ENCODE measurements at regions not wholly inside any gene's neighbourhood (a gene's known extent, or its start where the extent isn't known, plus 50 kb on each side); places are given as distances from the start of the nearest gene placed in this dataset.
"Not testable (repeated sequence)": the region's sequence is repeated elsewhere in the genome, so short reads cannot be mapped to it uniquely, and the experiment has no call there.

DNA sequence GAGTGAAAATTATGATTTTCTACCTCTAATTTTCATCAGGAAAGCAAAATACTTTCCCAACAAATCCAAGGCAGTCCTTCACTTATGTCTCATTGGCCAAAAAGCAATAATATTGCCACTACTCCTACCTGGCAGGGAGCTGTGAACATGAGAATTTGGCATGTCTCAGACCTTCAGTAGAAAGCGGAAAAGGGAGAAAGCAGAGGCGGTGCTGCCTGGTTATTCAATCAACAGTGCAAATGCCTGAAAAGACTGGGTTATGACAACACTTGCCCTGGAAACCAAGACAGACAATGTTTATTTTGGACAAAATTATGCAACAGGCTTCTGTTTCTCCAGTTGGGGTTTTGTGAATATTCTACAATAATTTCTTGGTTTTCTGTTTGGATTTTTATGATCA, 194.4 kb downstream of the TAF11L14 start:
- DNase-seq: peak; percentile 50

DNA sequence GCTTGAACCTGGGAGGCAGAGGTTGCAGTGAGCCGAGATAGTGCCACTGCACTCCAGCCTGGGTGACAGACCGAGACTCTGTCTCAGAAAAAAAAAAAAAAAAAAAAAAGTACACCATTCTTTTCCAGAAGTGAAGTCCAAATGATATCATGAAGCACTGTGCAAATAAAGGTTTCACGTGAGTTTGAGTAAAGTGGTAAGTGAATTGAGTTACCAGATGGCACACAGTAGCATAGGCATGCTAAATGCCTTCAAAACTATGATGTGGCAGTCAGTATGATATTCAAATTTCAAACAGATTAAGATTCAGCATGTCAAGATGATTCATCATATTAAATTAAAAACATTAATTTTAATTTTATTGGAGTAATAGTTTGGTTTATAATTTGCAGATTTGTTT, 195.2 kb downstream of the TAF11L14 start:
- DNase-seq: no peak

DNA sequence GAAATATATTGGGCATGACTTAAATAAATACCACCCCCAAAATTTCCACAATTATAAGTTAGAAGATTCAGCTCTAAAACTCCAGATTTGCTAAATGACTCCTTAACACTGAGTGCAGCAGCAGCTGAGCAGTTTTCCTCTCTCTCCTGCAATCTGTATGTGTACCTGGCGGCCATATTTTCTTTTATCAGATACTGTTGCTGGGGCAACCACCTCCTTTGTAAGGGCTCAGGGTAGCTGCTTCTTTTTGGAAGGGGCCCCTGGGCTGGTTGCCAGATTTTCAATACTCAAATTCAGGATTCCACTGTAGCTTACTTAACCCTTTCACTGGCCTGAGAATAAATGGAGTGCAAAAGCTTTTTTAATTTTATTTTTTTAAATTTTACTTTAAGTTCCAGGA, 197.0 kb downstream of the TAF11L14 start:
- no peak for DNase-seq

DNA sequence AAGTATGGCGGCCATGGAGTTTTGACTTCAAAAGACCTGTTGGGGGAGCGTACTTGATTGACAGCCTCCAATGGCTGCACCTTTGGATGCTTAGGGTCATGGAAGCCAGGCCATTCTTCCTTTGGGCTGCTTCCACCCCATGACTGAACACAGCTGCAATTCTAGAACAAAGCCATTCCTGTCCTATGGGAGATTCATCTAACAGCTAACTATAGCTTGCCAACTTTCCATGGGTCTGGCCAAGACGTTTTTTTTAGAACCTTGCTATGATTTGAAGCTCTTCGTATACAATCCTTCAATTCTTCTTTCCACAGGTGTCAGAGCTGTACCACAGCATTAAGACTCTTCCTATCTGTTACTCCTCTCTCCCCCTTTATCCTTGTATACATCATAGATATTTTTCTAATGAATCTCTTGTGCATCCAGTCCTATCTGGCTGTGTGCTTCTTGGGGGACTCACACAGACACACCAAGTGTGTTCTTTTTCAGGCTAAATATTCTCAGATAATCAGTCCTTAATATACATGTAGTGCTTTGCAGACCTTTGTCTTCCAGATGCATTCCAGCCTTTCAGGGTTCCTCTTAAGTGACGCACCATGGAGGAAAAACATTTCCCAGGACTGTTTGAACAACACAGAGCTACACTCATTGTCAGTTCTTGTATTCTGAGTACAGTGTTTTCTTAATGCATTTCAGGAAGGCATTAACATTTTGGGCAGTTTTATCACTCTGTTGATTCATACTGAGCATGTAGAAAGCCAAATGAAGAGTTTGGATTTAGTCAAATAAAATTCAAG, 198.9 kb downstream of the TAF11L14 start:
- peak; percentile 67 for DNase-seq

DNA sequence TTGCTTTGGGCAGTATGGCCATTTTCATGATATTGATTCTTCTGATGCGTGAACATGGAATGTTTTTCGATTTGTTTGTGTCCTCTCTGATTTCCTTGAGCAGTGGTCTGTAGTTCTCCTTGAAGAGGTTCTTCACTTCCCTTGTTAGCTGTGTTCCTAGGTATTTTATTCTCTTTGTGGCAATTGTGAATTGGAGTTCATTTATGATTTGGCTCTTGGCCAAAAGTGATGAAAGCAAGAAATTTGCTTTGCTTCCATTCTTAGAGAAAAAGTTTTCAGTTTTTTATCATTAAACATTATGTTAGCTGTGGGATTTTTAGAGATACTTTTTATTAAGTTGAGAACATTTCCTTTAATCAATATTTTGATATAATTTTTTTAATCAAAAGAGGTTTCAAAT, 203.5 kb downstream of the TAF11L14 start:
- no peak for DNase-seq

DNA sequence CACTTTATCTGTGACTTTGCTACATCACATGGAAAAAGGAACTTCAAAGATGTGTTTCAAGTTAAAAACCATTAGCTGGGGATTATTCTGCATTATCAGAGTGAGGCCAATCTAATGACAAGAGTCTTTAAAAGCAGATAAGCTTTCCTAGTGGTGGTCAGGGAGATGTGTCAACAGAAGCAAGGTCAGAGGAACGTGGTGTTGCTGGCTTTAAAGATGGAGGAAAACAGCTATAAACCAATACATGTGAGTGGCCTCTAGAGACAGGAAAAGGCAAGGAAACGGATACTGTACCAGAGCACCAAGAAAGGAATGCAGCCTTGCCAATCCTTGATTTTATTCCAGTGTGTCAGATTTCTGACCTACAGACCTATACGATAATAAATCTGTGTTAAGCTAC, 204.2 kb downstream of the TAF11L14 start:
- DNase-seq: no peak

DNA sequence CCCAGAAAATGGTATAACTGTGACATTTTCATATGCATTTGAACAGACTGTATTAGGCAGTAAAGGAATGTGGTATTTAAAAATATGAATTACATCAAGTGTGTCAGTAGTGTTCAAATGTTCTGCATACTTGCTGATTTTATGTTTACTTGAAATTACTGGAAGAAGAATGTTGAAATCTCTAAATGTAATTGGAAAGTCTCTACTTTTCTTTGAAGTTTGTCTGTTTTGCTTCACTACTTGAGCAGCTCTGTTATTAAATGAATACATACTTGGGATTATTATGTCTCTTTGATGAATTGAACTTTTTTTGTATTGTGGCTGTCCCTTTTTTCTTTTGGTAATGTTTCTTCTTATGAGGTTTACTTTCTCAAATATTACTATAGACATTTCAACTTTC, 205.6 kb downstream of the TAF11L14 start:
- DNase-seq: no peak

DNA sequence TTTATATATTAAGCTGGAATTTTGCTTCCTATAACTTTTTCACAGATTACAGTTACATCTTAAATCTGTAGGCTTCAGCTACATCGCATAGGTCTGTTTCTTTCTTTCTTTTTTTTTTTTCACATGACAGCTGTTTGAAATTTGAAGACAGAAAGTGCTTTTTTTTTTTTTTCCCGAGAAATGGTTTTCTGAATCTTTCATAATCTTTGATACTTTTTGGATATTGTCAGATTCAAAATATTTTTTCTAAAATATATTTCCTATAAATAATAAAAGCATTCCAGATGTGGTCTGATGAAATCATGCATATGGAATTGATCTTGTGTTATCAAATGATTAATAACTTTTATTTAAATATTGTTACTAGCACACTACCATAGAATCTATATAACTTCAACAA, 212.2 kb downstream of the TAF11L14 start:
- DNase-seq: no peak

DNA sequence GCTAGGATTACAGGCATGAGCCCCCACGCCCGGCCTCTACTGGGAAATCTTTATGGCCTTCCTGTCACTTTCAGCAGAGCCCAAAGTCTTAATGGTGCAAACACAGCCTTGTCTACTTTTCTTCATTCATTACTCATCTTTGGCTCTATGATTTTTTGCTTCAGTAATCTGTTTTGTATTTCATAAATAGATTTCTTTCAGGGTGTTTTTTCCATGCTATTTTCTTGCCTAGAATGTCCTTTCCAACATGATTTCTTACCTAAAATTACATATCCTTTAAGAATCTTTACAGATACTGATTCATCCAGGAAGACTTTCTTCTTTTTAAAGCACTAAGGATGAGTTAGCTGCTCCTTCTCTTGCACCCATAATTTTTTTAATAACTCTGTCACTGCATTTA, 213.0 kb downstream of the TAF11L14 start:
- DNase-seq: peak; percentile 25

DNA sequence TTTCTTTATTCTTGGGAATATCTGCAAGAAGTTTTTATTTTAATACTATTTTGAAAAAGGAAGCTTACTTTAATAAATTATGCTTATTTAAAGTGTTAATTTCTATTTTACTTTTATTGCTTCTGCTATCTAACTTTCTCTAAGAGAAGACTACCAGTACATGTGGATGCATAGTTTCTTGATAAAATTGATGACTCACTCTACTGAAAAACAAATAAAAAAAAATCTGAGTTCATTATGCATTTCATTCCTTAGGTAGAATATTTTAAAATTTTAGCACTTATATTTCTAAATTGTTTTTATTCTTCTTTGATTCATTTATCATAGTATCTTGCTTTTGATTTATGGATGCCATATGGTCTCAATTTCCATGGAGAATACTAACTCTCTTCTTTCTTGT, 217.9 kb downstream of the TAF11L14 start:
- no peak for DNase-seq

DNA sequence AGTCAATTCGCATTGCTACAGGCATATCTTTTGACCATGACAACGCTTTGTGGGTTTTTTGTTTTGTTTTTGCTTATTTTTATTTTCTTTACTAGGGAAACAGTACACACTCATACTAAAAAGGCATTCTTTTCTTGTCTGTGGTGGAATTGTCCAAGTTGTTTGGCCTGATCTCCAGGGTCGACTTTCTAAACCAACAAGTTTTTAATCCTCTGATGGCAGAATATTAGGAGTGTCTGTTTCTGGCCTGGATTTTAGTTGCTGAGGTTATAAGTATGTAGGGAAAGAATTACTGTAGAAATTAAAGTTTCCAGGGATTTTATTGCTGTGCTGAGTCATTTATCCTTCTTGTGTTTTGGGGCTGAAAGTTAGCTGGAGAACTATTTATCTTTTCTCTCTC, 218.5 kb downstream of the TAF11L14 start:
- DNase-seq: peak; percentile 65

DNA sequence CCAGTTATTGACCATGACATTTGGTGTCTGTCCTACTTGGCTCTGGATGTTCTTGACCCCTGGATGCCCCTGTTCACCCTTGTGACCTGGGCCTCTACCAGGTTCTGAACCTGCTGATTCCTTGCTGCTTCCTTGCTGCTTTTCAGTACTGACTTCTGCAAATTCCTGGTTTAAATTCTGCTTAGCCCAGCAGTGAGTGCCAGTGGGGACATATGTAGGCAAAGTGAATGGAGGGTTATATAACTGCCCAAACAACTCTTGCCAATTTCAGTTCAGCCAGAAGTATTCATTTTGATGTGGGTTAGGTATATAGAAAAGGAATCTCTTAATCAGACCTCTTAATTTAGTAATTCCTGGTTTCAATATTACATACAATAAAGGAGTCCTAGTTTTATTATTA, 220.6 kb downstream of the TAF11L14 start:
- no peak for DNase-seq

DNA sequence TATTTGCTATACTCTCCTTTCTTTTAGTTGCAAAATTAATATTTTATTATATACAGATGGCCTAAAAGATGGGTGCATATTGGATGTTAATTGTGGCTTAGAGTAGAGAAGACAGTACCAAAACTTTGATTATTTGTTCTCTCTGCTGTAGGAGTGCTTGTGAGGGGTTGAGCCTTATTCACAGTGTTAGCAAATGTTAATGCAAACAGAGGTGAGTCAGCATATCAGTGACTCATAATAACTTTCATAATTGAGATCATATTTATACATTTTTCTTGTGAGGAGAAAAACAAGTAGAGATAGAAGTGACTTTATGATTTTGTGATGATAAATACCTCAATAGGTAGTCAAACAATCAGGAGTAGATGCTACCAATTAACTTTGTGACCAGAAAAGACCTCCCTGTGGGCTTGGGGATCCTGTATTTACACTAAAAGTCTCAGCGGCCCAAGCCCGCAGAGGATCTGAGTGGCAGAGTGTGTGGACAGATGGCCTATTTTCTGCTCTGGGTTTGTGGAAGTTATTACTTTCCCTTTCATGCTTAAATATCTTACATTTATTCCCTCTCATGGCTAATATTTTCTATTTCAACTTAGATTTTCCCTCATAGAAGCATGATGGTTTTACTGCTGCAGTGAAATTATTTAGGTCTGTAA, 226.5 kb downstream of the TAF11L14 start:
- no peak for DNase-seq

DNA sequence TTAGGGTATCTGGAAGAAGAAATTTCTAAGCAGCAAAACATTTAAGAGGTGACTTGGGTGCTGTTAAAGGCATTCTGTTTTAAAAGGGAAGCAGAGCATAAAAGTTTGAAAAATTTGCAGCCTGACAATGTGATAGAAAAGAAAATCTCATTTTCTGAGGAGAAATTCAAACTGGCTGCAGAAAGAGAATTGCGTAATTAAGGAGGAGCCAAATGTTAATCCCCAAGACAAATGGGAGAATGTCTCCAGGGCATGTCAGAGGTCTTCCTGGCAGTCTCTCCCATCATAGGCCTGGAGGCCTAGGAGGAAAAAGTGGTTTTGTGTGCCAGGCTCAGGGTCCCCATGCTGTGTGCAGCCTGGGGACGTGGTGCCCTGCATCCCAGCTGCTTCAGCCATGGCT, 230.6 kb downstream of the TAF11L14 start:
- not testable (repeated sequence) for DNase-seq

DNA sequence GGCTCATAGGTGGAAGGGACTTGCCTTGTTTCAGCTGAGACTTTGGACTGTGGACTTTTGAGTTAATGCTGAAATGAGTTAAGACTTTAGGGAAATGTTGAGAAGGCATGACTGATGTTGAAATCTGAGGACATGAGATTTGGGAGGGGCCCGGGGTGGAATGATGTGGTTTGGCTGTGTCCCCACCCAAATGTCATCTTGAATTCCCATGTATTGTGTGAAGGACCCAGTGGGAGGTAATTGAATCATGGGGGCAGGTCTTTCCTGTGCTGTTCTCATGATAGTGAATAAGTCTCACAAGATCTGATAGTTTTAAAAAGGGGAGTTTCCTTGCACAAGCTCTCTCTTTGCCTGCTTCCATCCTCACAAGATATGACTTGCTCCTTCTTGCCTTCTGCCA, 231.7 kb downstream of the TAF11L14 start:
- not testable (repeated sequence) for DNase-seq

DNA sequence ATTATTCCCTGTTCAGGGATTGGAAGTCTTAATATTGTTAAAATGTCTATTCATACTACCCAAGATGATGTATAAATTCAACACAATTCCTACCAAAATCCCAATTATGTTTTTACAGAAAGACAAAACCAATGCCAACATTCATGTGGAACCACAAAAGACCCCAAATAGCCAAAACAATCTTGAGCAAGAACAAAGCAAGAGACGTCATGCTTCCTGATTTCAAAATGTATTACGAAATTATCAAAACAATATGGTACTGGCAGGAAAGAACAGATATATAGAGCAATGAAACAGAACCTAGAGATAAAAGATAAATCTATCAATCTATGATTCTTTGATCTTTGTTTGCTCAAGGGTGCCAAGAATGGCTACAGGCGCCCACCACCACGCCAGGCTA, 237.9 kb downstream of the TAF11L14 start:
- DNase-seq: no peak

DNA sequence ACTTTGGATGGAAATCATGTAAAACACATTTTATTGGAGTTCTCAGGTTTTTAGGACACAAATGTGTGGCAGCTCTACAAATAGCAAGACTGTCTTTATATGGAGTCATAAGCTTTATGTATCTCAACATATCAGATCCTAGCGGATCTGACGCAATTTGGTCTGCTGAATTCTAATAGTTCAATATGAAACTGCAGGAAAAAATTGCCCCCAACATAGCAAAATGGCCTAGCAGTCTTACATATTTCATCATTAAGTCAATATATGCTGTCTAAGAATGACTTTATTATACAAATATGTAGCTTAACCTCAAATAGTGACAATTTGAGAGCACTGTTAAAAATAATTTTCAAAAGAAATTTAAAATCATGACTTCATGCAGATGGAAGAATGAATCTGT, 244.3 kb downstream of the TAF11L14 start:
- no peak for DNase-seq

DNA sequence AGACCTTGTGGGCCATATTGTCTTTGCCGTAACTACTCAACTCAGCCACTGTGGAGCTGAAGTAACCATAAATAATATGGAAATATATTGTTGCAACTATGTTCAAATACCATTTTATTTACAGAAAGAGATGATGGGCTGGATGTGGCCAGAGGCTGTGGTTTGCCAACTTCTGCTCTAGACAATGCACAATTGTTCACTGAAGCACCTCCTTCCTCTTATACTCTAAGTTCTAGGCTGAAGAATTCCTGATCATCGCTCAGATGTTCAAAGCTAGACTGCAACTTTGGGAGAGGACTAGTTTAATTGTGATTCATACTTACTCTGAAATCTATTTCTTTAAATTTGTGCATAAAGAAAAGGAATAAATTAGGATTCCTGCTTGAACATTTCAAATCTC, 245.0 kb downstream of the TAF11L14 start:
- DNase-seq: no peak

DNA sequence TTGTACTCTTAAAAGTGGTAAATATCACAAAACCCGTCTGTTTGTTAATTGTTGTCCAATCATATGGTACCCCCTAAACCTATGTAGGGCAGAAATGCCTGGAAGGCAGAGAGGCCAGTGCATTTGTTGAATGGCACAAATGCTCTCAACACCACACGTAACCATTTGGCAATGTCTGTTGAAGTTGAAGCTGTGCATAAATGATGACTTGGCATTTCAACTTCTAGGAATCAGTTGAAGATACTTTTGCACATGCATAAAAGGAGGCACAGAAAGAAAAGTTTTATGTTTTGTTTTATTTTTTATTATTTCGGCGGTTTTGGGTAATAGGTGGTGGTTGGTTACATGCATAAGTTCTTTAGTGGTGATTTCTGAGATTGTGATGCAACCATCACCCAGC, 246.6 kb downstream of the TAF11L14 start:
- DNase-seq: no peak

DNA sequence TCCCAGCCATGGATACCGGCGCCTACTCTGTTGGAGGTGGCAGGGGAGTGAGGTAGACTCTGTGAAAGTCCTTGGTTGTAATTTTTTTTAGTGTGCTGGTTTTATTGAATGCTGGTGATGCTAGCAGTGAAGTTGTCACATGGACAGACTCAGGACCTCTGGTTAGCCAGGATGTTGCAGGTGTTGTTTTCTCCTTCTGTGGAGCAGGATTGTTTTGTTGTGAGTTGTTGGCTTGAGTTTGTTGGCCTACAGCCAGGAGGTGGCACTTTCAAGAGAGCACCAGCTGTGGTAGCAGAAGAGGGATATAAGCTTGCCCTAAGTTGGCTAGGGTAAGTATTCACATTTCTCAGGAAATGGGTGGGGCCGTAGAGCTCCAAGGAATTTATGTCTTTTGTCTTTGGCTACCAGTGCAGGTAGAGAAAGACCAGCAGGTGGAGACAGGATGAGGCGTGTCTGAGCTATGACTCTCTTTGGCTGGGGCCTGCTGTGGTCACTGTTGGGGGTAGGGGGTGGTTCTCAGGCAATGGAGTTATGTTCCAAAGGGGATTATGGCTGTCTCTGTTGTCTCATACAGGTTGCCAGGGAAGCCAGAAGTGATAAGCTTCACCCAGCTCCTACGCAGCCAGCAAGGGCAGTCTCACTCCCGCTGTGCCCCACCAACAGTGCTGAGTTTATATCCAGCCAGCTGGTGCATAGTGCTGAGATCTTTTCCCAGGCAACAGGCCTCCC, 248.7 kb downstream of the TAF11L14 start:
- no peak for DNase-seq

DNA sequence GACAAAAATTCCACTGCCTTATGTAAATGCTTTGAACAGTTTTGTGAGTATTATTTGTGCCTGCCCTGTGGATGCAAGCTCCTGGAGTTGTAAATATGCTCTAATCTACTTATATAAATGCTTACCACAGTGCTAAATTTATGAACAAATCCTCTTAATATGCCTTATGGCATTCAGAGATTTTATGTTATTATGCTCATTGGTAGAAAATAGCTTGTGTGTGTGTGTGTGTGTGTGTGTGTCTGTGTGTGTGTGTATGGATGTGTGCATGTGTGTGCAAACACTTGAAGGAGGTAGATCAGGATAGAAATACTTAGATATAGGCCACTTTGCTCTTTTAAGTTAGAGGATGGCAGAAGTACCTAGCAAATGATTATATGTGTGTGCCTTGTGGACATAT, 253.9 kb downstream of the TAF11L14 start:
- no peak for DNase-seq

DNA sequence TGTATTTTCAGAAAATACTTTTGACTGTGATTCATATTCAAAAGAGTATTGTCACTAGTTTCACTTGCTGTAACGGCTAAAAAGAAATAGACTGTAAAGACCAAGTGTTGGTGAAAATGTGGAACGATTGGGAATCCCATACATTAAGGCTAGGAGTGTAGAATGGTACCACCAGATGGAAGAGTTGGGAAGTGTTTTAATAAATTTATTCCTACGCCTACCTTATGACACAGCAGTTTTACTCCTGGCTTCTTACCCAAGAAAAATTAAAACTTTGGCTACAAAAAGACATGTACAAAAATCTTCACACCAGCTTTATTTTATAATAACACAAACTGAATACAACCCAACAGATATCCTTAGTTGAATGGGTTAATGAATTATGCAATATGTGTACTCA, 256.2 kb downstream of the TAF11L14 start:
- DNase-seq: no peak

DNA sequence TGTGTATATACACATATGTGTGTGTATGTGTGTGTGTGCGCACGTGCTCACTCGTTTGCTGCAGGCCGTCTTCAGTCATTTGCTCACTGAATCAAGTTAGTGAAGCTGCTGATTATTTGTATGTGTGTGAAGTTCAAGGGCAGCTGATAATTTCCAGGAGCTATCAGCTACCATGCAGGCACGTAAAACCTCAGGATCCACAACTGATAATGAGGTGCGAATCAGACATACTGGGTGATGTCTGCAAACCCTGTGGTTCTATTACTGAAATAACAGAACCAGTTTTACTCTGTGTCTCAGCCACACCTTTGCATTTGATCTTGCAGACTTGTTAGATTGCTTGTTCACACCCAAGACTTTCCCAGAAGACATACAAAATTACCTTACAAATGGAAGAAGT, 257.6 kb downstream of the TAF11L14 start:
- DNase-seq: no peak
